B cell (primary cell): ENCODE measurements at regions not wholly inside any gene's neighbourhood (a gene's known extent, or its start where the extent isn't known, plus 50 kb on each side); places are given as distances from the start of the nearest gene placed in this dataset.

Experiments
- ATAC-seq: fragments of 200-7000 bp; cut with Tn5 transposase; one replicate; pipeline ENCODE4 v1.10.0; 2021; ENCODE audit warnings: low read depth, mild to moderate bottlenecking, moderate number of reproducible peaks, moderate library complexity
- CTCF ChIA-PET: fragments of 350-600 bp; sonication (Branson Sonifier 250); formaldehyde crosslinking; loops from one replicate; lab custom pipeline; 2021; ENCODE audit warnings: antibody characterized with exemption, inconsistent platforms; lab: Charles Lee
- POLR2A ChIA-PET: fragments of 350-600 bp; sonication (Branson Sonifier 250); formaldehyde crosslinking; loops from one replicate; lab custom pipeline; 2021; ENCODE audit warnings: antibody characterized with exemption; lab: Charles Lee
- DNase-seq: peaks from one replicate; pipeline ENCODE4 v3.0.0; 2013
- H2AFZ ChIP-seq: 2 replicates; pipeline ENCODE4 v1.6.1; 2012; ENCODE audit warnings: mild to moderate bottlenecking, low read depth, low read length; ENCODE audit not compliant: insufficient read depth, poor library complexity, severe bottlenecking
- H3K27ac ChIP-seq, 2 donors: 1 replicate in 1 of 2; 2 replicates in 1 of 2; pipeline ENCODE4 v1.5.1; 2012 to 2013; ENCODE audit warnings: low read length in 2 of 2, mild to moderate bottlenecking in 2 of 2, moderate library complexity in 1 of 2
- H3K27me3 ChIP-seq, 4 experiments: fragments of 200-600 bp in 1 of 4; sonication (generic) in 1 of 4; replicated peaks in 1 of 4; 1 replicate in 2 of 4; 2 replicates in 2 of 4; pipeline versions ENCODE4 v1.6.1 to v1.7.0; 2013 to 2016; ENCODE audit warnings: low read length in 3 of 4, mild to moderate bottlenecking in 2 of 4, mixed read lengths in 1 of 4, moderate library complexity in 1 of 4; ENCODE audit not compliant: insufficient read depth in 4 of 4, control insufficient read depth in 3 of 4; ENCODE audit errors: control extremely low read depth in 1 of 4
- H3K36me3 ChIP-seq, 2 experiments: replicated peaks in 1 of 2; 1 replicate in 1 of 2; 2 replicates in 1 of 2; pipeline versions ENCODE4 v1.6.1 to v1.7.1; 2013; ENCODE audit warnings: low read length in 1 of 2; ENCODE audit not compliant: insufficient read depth in 2 of 2, control insufficient read depth in 1 of 2; ENCODE audit errors: control extremely low read depth in 1 of 2, extremely low read depth in 1 of 2
- H3K4me1 ChIP-seq, 2 donors: fragments of 200-600 bp in 1 of 2; sonication (generic) in 1 of 2; 1 replicate in 1 of 2; 2 replicates in 1 of 2; pipeline versions ENCODE4 v1.5.1 to v1.6.1; 2013 to 2017; ENCODE audit warnings: low read length in 2 of 2; ENCODE audit not compliant: control insufficient read depth in 2 of 2, insufficient read depth in 2 of 2
- H3K4me2 ChIP-seq: replicated peaks from 2 replicates; pipeline ENCODE3; 2012; ENCODE audit warnings: mild to moderate bottlenecking, low read depth, low read length; ENCODE audit not compliant: poor library complexity, severe bottlenecking
- H3K4me3 ChIP-seq, 5 experiments: fragments of 200-600 bp in 1 of 5; sonication (generic) in 1 of 5; 1 replicate in 3 of 5; 2 replicates in 2 of 5; pipeline versions ENCODE4 v1.5.1 to v1.7.0; 2011 to 2016; ENCODE audit warnings: low read length in 4 of 5, mild to moderate bottlenecking in 4 of 5, low read depth in 2 of 5, control low read depth in 1 of 5, moderate library complexity in 1 of 5; ENCODE audit not compliant: insufficient read depth in 1 of 5; ENCODE audit errors: control extremely low read depth in 1 of 5, extremely low read depth in 1 of 5
- H3K79me2 ChIP-seq: fragments of 200-600 bp; sonication (generic); one replicate; pipeline ENCODE4 v1.6.0; 2016; ENCODE audit warnings: low read length; ENCODE audit not compliant: control insufficient read depth, insufficient read depth
- H3K9ac ChIP-seq: fragments of 200-600 bp; sonication (generic); 2 replicates; pipeline ENCODE4 v1.6.1; 2017; ENCODE audit warnings: mild to moderate bottlenecking, low read length, moderate library complexity
- H3K9me3 ChIP-seq, 3 donors: one replicate each; pipeline versions ENCODE4 v1.6.1 to v1.7.1; 2013; ENCODE audit warnings: low read length in 2 of 3; ENCODE audit not compliant: control insufficient read depth in 2 of 3, insufficient read depth in 1 of 3; ENCODE audit errors: control extremely low read depth in 1 of 3
- H4K20me1 ChIP-seq: 2 replicates; pipeline ENCODE4 v1.6.0; 2012; ENCODE audit warnings: mild to moderate bottlenecking, low read length; ENCODE audit not compliant: insufficient read depth, control insufficient read depth, poor library complexity, severe bottlenecking
- H3K27ac Mint-ChIP-seq: one replicate; pipeline ENCODE4 v1.8.0; 2021; ENCODE audit warnings: mixed read lengths
- H3K27me3 Mint-ChIP-seq: one replicate; pipeline ENCODE4 v1.8.0; 2021; ENCODE audit warnings: mixed read lengths
- H3K4me1 Mint-ChIP-seq: one replicate; pipeline ENCODE4 v1.8.0; 2021; ENCODE audit warnings: mixed read lengths
- H3K4me3 Mint-ChIP-seq: one replicate; pipeline ENCODE4 v1.8.0; 2021; ENCODE audit warnings: mixed read lengths
- H3K9me3 Mint-ChIP-seq: one replicate; pipeline ENCODE4 v1.8.0; 2022; ENCODE audit warnings: mixed read lengths; ENCODE audit not compliant: insufficient read depth
- EZH2 ChIP-seq: IDR thresholded peaks from 2 replicates; pipeline ENCODE4 v1.6.1; 2012; ENCODE audit warnings: borderline replicate concordance, low read depth, mild to moderate bottlenecking, moderate library complexity, low read length; ENCODE audit not compliant: insufficient read depth, poor library complexity, severe bottlenecking
- WGBS: methylation state at CpG from one replicate; pipeline ENCODE4 v1.1.5; 2013; ENCODE audit warnings: missing lambda C conversion rate; ENCODE audit not compliant: insufficient coverage; 5-methylcytosine and 5-hydroxymethylcytosine counted together
- intact Hi-C: fragments of 100-400 bp; cut with micrococcal nuclease; formaldehyde crosslinking; loops from one replicate; pipeline ENCODE4 v1.10.0; 2022
- TF ChIP-seq, protein P1 (sequence below): fragments of 200-600 bp; IDR thresholded peaks from one replicate; pipeline ENCODE4 v1.8.0; 2022; ENCODE audit warnings: antibody characterized with exemption, mild to moderate bottlenecking

DNA sequence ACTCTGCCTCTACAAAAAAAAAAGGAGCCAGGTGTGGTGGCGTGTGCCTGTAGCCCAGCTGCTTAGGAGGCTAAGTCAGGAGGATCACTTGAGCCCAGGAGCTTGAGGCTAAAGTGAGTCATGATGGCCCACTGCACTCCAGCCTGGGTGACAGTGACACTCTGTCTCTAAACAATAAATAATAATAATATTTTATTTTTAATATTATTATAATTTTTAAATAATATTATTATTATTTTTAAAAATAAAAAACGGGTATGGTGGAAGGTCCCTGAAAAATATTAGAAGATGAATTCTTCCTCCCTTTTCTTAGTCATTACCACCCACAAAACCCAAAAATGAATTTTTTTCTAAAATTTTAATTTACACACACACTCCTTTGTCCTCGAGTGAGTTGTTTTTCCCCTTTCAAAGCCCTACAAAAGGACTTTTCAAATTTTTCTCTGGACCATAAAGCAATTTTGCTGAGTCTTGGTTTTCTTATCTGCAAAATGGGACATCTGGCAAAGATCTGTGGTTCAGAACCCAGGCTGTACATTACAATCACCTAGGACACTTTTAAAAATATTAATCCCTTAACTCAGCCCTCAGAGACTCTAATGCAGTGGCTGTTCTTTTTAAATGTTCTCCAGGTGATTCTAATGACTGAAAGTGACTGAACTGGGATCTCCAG lies 174.0 kb upstream of the NEBL start:
- H3K27ac Mint-ChIP-seq: no peak overlapping the region

DNA sequence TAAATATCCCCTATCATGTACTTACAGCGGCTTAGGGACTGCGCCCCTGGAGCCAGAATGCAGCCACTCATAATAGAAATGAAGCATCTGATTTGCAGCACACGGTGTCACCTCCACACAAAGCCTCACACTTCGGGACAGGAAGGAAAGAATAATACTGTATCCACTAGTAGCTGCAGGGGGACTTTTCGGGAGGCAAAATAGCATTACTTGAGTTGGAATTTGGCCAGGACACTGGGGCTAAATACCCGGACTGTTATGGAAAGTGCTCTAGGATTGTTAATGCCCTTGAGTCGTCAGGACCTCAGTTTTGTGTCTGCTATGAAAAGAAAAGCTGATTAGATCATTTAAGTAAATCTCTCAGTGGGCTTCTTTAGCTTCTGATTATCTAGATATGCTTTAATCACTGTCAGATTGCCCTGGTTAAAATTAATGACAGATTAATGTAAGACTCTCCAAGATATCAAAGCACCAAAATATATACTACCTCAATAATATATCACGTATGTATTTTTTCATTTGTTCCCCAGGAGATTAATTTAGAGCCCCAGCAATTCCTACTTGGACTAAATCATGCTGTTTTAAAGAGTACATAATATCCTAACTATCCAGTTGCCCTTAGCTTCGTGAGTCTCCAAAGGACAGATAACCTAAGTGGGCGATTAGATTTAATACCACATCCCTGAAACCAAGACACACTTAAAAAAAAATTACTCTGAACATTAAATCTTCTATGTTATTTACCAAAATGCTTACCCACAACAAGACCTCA lies 173.0 kb upstream of the NEBL start:
- DNase-seq (no peak), ATAC-seq (no peak)
- Mint-ChIP-seq H3K27me3 (peaks cover 4% of the 10 kb centered on the region), H3K4me3 (no peak overlapping the region), H3K4me1 (no peaks in the 10 kb centered on the region), H3K27ac (no peak overlapping the region), H3K9me3 (no peaks in the 10 kb centered on the region)
- H3K27me3 ChIP-seq: no peaks in the 10 kb centered on the region
- H4K20me1 ChIP-seq: no peaks in the 10 kb centered on the region
- no peak overlapping the region for H3K4me2 ChIP-seq
- H3K9me3 ChIP-seq: no peaks in the 10 kb centered on the region
- no peak overlapping the region for H3K4me3 ChIP-seq
- TF ChIP-seq, protein P1, sequence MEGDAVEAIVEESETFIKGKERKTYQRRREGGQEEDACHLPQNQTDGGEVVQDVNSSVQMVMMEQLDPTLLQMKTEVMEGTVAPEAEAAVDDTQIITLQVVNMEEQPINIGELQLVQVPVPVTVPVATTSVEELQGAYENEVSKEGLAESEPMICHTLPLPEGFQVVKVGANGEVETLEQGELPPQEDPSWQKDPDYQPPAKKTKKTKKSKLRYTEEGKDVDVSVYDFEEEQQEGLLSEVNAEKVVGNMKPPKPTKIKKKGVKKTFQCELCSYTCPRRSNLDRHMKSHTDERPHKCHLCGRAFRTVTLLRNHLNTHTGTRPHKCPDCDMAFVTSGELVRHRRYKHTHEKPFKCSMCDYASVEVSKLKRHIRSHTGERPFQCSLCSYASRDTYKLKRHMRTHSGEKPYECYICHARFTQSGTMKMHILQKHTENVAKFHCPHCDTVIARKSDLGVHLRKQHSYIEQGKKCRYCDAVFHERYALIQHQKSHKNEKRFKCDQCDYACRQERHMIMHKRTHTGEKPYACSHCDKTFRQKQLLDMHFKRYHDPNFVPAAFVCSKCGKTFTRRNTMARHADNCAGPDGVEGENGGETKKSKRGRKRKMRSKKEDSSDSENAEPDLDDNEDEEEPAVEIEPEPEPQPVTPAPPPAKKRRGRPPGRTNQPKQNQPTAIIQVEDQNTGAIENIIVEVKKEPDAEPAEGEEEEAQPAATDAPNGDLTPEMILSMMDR: no peak
- TF ChIP-seq EZH2: no peak
- H3K4me1 ChIP-seq: no peaks in the 10 kb centered on the region
- H3K79me2 ChIP-seq: no peaks in the 10 kb centered on the region
- H3K27ac ChIP-seq: no peak overlapping the region
- 100% methylated on average over 2 of the region's 10 CpGs for WGBS
- no peaks in the 10 kb centered on the region for H3K36me3 ChIP-seq
- no peak overlapping the region for H2AFZ ChIP-seq
- CTCF ChIA-PET: no interaction called here
- intact Hi-C loops: no loop called here
- H3K9ac ChIP-seq: no peak overlapping the region
- POLR2A ChIA-PET: no interaction called here

More for the DNA sequence above, 174.0 kb upstream of the NEBL start:
- no peak for ATAC-seq
- Mint-ChIP-seq H3K4me1 (no peaks in the 10 kb centered on the region), H3K9me3 (no peaks in the 10 kb centered on the region), H3K27me3 (peaks cover 9% of the 10 kb centered on the region), H3K4me3 (no peak overlapping the region)
- H3K9ac ChIP-seq: no peak overlapping the region
- no peak overlapping the region for H3K27ac ChIP-seq
- H3K4me1 ChIP-seq: no peaks in the 10 kb centered on the region
- H2AFZ ChIP-seq: no peak overlapping the region
- H3K36me3 ChIP-seq: no peaks in the 10 kb centered on the region
- H4K20me1 ChIP-seq: no peaks in the 10 kb centered on the region
- 93% methylated on average over 2 of the region's 3 CpGs for WGBS
- no peak overlapping the region for H3K4me3 ChIP-seq
- no peak for DNase-seq
- ChIA-PET POLR2A (no interaction called here), CTCF (no interaction called here)
- H3K27me3 ChIP-seq: no peaks in the 10 kb centered on the region
- H3K4me2 ChIP-seq: no peak overlapping the region
- H3K9me3 ChIP-seq: no peaks in the 10 kb centered on the region
- intact Hi-C loops: no loop called here
- H3K79me2 ChIP-seq: no peaks in the 10 kb centered on the region
- no peak for TF ChIP-seq EZH2
- TF ChIP-seq, protein P1: no peak
